GM12892 (cell line): ENCODE measurements at regions not wholly inside any gene's neighbourhood (a gene's known extent, or its start where the extent isn't known, plus 50 kb on each side); places are given as distances from the start of the nearest gene placed in this dataset.

Experiments used
- POLR2A ChIP-seq: IDR thresholded peaks from 2 replicates; pipeline ENCODE4 v1.6.1; 2011; ENCODE audit warnings: low read depth, low read length, control low read depth
- POLR2AphosphoS5 ChIP-seq: IDR thresholded peaks from 2 replicates; pipeline ENCODE4 v1.6.1; 2011; ENCODE audit warnings: low read depth, low read length, control low read depth
- TAF1 ChIP-seq: IDR thresholded peaks from 2 replicates; pipeline ENCODE4 v1.6.1; 2011; ENCODE audit warnings: low read depth, mild to moderate bottlenecking, control low read depth, low read length, borderline replicate concordance

- no peak for TF ChIP-seq TAF1
- no peak for TF ChIP-seq POLR2AphosphoS5
- TF ChIP-seq POLR2A: no peak
Observed at GRCh38 chr2:207399301-207399700, 130.5 kb upstream of the CREB1 start.
